Amniotic epithelial cell (primary cell): ENCODE measurements at regions not wholly inside any gene's neighbourhood (a gene's known extent, or its start where the extent isn't known, plus 50 kb on each side); places are given as distances from the start of the nearest gene placed in this dataset.
"Not testable (repeated sequence)": the region's sequence is repeated elsewhere in the genome, so short reads cannot be mapped to it uniquely, and the experiment has no call there.

Experiments used
- DNase-seq: peaks from one replicate; pipeline ENCODE4 v3.0.0-alpha.2; 2010; ENCODE audit warnings: low read depth

DNA sequence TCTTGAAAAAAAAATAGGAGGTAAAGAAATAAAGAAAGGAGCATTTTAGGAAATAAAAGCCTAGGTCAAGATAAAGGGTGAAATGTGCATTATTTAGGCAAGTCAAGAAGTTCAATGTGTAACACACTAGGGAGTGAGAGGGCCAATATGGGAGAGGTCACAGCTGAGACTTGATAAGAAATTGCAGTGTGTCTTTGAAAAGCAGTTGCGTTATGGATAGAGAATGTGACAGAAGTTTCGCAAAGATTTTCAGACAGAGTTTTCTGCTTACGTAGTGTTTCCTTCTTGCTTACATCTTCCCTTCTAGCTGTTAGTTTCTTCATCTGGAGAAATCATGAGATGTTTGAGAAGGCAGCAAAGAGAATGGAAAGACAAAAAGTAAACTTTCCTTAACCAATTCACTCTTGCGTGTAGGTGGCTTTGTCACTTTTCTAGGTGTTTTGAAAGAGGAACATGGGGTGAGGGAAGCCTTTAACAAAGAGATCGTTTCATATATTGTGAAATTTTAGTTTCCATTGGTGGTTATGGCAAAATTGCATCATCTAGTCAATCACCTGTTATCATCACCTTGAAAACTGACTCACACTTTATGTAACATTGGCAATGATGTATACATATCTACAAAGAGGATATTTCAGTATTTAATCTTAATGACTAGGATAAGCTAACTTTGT lies 975.5 kb downstream of the OLFM4 start:
- no peak for DNase-seq

DNA sequence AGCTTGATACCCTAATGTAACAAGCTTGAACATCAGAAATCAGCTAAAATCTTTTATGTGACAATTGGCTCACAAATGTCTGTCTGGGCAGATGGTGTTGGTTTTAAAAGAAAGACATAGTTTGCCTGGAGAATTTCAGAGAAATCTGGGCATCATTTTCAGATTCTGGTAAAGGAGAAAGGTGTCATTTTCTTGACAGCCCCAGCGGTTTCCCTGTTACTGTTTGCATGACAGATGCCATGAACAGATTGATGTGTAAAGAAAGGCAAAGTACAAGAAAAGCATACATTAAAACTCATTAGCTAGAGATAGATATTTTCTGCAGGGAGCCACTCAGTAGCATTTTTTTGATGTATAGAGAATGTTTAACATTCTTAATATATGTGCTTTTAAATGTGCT lies 987.9 kb downstream of the OLFM4 start:
- no peak for DNase-seq

DNA sequence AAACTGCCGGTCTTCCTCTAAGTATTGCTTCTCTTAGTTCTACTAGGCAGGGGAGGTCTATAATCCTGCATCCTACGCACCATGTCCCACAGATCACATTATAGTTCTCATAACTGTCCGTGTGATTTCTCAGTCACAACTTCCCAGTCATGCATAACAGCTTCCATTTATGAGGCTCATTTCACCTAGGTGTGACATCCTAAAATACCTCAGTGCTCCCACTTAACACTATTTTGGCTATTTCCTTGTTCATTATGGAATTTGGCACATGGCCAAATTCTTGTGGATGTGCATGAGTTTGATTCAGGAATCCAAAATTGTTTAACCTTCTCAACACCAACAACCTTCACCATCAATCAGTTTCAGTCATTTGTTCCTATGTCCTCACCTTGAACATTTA lies 989.9 kb downstream of the OLFM4 start:
- DNase-seq: no peak

DNA sequence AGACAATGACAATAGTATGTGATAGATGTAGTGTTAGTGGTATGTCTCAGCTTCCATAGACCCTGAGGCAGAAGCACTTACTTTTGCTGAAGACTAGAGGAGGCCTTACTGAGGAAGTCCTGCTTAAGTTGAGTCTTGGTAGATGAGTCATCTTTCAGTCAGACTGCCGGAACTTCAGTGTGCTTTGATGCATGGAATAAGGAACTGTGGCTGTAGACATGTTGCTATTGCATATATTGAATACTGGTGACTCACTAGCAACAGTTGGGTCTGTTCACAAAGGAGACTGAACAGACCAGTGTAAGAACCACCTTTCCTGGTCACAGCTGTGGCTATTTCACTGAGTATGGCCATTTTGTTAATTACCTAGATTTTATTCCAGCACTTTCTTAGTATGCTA lies 1000.6 kb downstream of the OLFM4 start:
- DNase-seq: peak; percentile 0

DNA sequence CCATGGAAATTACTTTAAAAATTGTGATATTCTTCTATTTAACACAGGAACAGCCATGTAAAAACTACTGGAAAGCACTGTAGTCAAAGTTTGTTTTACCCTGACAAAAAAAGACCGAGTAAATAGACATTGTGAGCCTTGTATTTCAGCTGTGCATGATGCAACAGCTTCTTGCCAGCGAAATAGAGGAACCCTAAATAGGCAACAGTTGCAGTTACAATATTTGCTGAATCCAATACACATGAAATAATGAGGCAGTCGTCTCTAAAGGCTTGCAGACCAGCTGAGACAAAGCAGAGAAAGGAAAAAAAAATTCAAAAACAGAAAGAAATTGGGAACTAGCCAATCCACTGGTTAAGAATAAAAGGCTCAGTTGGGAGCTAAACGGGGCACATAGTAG lies 1001.1 kb downstream of the OLFM4 start:
- no peak for DNase-seq

DNA sequence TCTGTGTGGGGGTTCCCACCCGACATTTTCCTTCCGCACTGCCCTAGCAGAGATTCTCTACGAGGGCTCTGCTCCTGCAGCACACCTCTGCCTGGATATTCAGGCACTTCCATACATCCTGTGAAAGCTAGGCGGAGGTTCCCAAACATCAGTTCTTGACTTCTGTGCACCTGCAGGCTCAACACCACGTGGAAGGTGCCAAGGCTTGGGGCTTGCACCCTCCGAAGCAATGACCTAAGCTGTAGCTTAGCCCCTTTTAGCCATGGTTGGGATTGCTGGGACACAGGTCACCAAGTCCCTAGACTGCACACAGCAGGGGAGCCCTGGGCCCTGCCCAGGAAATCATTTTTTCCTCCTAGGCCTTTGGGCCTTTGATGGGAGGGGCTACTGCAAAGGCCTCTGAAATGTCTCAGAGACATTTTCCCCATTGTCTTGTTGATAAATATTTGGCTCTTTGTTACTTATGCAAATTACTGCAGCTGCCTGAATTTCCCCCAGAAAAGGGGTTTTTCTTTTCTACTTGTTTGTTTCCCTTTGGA lies 1004.8 kb downstream of the OLFM4 start:
- DNase-seq: no peak

DNA sequence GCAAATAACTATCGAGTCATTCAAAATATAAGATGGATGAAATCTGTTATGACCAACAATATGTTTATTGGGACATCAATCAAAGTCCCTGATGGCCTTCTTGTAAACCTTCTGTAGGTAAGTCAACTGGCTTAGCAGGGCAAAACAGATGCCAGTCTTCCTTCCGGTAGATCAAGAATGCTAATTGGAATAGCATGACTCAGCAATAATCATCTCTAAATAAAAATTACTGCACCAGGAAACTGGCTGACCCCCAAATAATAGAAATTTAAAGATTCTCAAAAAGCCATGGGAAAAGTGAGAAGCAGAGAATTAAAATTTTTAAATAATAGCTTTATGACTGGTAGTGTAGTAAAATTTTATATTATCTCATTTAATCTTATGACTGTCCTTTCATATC lies 1005.4 kb downstream of the OLFM4 start:
- DNase-seq: no peak

DNA sequence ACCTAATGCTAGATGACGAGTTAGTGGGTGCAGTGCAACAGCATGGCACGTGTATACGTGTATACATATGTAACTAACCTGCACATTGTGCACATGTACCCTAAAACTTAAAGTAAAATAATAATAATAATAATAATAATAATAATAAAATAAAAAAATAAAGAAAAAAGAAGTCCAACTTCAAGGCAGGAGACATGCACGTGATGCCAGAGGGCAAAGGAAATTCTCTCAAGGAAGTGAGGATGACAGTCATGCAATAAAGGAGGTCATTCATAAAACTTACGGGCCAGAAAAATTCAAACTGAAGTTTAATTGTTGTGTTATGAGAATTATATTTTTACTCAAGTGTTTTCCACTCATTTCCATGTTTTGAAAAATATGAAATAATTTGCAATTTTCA lies 1028.8 kb downstream of the OLFM4 start:
- DNase-seq: not testable (repeated sequence)

DNA sequence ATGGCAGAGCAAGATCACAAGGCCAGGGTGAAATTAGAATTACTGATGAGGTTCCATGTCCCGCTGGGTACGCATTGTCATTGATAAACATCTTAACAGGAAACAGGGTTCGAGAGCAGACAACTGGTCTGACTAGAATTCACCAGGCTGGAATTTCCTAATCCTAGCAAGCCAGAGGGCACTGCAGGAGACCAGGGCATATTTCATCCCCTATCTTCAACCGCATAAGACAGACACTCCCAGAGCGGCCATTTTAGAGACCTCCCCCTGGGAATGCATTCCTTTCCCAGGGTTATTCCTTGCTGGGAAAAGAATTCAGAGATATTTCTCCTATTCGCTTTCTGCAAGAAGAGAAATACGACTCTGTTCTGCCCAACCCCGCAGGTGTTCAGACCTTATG lies 1041.3 kb downstream of the OLFM4 start:
- not testable (repeated sequence) for DNase-seq

DNA sequence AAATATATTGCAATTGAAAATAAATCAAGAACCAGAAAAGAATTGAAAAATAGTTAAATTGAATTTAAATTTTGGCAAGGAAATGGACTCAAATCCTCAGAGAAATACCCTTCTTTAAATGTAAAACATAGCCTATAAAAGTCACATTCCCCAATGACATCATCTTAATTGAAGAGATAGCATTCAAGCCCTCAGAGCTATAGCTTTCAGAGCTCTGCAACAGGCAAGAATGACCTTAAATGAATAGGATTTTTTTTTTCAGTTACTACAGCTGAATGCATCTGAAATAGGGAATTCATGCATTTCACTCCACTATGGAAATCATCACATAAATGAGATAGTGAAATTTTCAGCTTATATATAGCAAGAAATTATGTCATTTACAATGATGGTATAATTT lies 1049.0 kb downstream of the OLFM4 start:
- no peak for DNase-seq

DNA sequence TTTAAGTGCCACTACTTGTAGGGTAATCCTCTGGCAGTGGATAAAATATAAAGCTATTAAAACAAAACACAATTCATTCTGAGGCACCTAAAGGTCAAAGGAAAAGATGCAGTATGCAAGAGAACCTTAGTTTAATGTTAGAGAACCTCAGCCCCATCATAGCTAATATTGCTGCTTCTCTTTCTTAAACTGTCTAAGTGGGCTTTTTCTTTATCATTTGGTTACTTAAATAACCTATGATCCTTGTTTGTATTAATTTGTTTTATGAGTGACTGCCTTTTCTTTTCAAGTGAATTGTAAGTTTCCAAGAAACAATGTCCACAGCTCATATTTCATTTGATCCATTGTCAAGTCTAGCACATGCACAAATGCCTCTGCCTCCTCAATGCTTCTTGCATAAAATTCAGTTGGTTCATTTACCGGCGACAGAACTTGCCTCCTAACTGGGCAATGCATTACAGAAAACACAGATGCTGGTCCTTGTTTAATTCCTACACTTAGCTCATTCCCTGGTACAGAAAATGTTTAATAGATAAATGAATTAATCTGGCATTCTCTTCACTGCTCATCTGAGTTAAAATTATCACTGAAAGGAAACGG lies 1049.8 kb downstream of the OLFM4 start:
- DNase-seq: no peak

DNA sequence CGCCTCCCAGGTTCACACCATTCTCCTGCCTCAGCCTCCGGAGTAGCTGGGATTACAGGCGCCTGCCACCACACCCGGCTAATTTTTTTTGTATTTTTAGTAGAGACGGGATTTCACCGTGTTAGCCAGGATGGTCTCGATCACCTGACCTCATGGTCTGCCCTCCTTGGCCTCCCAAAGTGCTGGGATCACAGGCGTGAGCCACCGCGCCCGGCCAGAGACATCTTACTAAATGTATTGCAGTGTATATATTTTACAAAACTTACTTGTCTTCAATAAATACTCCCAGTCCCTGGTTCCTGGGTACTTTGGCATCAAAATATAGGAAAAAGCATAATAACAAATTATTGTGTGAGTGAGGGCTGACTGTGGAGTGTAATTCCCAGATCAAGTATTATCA lies 1053.7 kb downstream of the OLFM4 start:
- DNase-seq: not testable (repeated sequence)

DNA sequence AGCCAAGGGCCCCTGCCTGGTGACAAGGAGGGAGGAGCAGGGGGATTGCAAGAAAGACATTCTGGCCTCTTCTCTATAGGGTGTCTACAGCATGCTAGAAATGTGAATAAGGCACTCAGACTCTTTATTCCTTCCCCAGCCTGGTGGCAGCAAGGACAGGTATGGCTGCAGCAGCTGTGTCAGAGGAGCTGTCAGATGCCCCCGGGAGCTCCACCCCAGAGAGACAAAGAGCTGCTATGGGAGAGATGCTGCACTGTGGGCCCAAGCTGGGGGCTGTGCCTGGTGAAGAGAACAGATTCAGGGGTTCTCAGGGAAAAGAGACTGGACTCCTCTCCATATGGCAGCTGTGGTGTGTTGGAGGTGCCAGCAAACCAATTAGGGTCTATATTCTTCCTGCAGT lies 1063.3 kb downstream of the OLFM4 start:
- DNase-seq: no peak

DNA sequence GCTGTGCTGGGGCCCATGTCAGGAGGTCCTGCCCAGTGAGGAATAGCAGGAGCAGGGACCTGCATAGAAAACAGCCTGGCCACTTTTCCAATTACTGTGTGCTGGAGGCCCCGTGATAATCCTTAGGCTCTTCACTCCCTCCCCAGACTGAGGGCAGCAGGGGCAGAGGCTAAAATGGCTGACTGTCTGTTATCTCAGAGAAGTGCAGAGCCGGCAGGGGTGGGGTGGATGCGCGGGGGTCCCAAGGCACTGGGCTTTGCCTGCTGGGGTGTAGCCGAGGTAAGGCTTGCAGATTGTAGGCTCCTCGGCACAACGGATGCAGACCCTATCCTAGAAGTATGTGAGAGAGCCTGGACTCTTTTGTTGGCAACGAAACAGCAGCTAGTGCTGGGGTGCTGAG lies 1064.1 kb downstream of the OLFM4 start:
- no peak for DNase-seq

DNA sequence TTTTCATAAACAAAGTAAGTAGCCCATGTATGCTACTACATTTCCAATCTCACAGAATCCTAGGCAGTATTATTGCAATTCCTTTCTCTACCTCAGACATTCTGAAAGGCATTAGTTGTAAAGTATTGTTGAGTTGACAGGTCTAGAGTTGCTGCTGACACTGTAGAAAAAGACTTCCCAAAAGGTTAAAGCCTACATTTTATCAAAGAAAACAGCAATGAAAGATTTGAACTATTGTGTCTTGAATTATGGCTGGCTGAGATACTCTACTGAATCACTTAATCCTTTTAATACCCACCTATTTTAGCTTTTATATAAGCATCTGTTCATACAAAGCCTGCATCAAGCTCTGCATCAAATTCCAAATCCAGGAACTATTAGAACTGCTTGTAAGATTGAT lies 1082.0 kb downstream of the OLFM4 start:
- DNase-seq: no peak

DNA sequence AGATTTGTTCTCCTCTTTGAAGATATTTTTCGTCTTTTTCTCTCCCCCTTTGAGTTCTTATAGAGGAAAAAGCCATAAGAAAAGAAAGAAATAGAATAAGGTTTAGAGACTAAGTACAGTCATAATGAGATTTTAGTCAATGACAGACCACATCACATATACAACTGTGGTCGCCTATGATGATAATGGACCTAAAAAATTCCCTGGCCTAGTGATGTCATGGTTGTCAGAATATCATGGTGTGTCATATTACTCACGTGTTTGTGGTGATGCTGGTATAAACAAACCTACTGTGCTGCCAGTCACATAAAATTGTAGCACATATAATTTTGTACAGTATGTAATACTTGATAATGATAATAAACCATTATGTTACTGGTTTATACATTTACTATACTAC lies 1096.1 kb downstream of the OLFM4 start:
- no peak for DNase-seq

DNA sequence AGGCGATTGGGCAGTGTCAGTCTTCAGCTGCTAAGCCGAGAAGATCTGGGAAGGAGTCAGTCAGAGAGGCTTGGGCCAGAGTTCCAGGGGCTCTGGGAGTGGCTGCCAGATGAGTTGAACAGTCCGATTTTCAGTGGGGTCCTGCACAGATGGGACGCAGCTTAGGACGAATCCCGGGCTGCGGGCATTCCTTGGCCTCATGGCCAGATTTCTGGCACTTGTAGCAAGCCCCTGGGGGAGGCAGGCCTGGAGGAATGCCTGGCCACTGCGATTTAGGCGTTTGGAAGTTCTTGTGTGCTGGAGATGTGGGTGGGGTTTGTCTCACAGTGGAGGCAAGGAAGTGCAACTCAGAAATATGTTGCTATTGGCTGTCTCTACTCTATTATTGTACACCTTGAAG lies 1102.3 kb downstream of the OLFM4 start:
- DNase-seq: not testable (repeated sequence)

DNA sequence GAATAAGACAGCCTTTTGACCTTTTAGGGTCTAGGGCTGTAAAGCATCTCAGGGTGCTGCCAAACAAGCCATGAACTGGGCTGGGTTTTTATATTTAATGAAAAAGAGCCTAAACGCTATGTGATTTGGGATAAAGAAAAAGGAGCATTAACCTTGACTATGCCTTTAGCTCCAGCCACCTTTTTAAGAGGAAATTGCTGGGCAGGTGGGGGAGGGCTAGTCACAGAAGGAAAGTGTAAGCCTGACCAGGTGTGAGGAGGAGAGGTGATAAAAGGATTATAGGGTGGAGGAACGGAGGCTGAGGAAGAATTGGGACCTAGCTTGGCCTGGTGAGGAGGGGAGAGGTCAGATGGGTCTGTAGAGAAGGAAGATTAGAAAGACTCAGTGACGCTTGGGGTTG lies 1102.8 kb downstream of the OLFM4 start:
- not testable (repeated sequence) for DNase-seq

DNA sequence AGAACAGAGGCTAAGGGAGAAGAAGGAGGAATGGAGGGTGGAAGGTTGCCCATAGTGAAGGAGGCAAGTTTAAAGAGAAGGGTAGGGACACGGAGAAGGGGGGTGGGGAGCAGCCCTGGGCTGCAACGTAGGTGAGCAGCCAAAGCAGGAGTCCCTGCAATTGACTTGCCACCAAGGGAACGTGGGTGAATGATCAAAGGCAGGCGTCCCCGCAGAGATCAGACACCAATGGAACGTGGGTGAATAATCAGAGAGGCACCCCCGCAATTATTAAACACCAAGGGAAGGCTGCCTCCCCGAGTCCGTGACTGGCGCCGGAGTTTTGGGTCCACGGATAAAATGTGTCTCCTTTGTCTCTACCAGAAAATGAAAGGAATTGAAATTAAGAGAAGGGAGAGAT lies 1103.5 kb downstream of the OLFM4 start:
- DNase-seq: not testable (repeated sequence)

DNA sequence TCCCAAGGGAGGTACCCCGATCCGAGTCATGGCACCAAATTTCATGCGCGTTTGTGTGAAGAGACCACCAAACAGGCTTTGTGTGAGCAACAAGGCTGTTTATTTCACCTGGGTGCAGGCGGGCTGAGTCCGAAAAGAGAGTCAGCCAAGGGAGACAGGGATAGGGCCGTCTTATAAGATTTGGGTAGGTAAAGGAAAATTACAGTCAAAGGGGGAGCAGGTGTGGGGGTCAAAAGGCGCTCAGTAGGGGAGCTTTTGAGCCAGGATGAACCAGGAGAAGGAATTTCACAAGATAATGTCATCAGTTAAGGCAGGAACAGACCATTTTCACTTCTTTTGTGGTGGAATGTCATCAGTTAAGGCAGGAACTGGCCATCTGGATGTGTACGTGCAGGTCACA lies 1104.1 kb downstream of the OLFM4 start:
- not testable (repeated sequence) for DNase-seq

DNA sequence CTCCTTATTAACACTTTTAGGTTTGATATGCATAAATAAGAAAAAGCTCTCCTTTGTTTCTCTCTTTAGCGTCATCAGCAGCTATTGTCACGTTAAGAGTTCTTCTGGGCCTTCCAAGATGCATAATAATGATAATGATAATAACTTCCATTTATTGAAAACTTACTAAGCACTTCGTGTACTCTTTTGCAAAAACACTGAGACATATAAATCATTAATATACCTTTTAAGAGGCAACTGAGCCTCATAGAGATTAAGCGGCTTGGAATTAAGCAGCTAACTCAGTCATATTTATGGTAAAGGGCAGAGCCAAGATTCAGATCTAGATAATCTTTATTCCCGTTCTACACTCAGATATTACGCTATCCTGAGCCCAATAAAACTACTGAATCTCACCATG lies 1105.1 kb downstream of the OLFM4 start:
- no peak for DNase-seq

DNA sequence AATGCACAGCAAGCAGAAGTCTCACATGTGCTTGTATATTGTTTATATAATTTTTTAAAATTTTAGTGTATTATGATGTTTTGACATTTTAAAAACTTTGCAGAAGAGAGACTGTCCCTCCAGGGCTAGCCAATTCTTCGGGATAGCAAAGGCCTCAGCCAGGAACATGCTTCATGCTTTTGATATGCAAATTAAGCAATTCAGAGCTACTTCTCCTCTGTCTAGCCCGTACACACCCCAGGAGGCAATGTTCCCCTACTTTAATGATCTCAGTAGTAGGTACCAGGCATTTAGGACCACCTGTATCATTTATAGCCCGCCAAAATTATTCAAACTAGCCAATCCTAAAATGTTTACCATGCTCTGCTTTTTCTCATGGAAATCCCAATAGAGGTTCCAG lies 1116.2 kb downstream of the OLFM4 start:
- no peak for DNase-seq

DNA sequence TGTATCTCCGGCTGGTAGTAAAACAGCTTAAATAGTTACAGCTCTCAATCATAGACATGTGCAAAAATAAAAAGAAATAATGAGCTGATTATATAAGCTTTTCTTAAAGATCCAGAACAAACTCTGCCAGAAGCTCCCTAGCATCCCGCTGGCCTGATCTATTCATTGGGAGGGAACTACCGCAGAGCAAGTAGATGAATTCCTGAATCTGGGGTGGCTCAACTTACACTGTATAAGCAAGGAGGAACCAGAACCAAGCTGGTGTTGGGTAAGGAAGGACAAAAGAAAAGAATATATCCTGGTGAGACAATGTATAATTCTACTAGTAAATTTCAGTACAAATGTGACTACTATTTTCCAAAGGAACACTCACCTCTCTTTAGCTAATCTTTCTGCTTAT lies 1122.2 kb downstream of the OLFM4 start:
- no peak for DNase-seq

DNA sequence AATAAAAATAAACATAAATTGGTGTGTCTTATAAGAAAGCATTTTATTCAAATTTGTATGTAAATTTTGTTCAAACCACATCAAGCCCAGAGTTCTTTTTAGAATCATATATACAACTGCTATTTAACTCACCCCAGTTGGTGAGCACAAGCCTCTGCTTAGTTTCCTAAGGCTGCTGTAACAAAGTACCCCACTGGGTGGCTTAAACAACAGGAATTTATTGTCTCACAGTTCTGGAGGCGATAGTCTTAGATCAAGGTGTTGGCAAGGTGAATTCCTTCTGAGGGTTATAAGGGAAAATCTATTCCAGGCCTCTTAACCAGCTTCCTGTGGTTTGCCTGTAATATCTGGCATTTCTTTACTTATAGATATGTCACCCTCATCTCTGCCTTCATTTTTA lies 1133.5 kb downstream of the OLFM4 start:
- no peak for DNase-seq
